HUES6 (cell line): ENCODE measurements at regions not wholly inside any gene's neighbourhood (a gene's known extent, or its start where the extent isn't known, plus 50 kb on each side); places are given as distances from the start of the nearest gene placed in this dataset.
"Not testable (repeated sequence)": the region's sequence is repeated elsewhere in the genome, so short reads cannot be mapped to it uniquely, and the experiment has no call there.

ENCODE experiments used
- H3K27ac ChIP-seq: 2 replicates; pipeline ENCODE4 v1.7.0; 2013; ENCODE audit warnings: low read depth, mild to moderate bottlenecking, low read length, inconsistent platforms
- H3K27me3 ChIP-seq: 2 replicates; pipeline ENCODE4 v1.6.1; 2013; ENCODE audit warnings: low read length; ENCODE audit not compliant: control insufficient read depth, insufficient read depth
- H3K36me3 ChIP-seq: 2 replicates; pipeline ENCODE4 v1.6.1; 2013; ENCODE audit warnings: low read length; ENCODE audit not compliant: control insufficient read depth, insufficient read depth
- H3K4me1 ChIP-seq: 2 replicates; pipeline ENCODE4 v1.6.1; 2013; ENCODE audit warnings: low read length; ENCODE audit not compliant: control insufficient read depth, insufficient read depth
- H3K4me3 ChIP-seq: 2 replicates; pipeline ENCODE4 v1.5.1; 2013; ENCODE audit warnings: low read depth, low read length
- H3K9ac ChIP-seq: one replicate; pipeline ENCODE4 v1.6.1; 2013; ENCODE audit warnings: mild to moderate bottlenecking, low read length
- H3K9me3 ChIP-seq: 2 replicates; pipeline ENCODE4 v1.6.1; 2013; ENCODE audit warnings: low read depth, low read length; ENCODE audit not compliant: control insufficient read depth, insufficient read depth

DNA sequence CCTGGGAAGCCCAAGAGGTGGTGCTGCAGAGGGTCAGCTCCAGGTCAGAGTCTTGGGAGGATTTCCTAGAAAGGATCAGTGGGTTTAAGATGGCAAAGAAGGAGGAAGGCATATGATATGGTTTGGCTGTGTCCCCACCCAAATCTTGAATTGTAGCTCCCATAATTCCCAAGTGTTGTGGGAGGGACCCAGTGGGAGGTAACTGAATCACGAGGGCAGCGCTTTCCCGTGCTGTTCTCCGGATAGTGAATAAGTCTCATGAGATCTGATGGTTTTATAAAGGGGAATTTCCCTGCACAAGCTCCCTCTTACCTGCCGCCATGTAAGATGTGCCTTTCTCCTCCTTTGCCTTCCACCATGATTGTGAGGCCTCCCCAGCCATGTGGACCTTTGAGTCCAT is 240.4 kb downstream of the TOMM20 start:
- not testable (repeated sequence) for H3K36me3 ChIP-seq, H3K9ac ChIP-seq, H3K4me3 ChIP-seq, H3K4me1 ChIP-seq, H3K9me3 ChIP-seq, H3K27ac ChIP-seq, H3K27me3 ChIP-seq

DNA sequence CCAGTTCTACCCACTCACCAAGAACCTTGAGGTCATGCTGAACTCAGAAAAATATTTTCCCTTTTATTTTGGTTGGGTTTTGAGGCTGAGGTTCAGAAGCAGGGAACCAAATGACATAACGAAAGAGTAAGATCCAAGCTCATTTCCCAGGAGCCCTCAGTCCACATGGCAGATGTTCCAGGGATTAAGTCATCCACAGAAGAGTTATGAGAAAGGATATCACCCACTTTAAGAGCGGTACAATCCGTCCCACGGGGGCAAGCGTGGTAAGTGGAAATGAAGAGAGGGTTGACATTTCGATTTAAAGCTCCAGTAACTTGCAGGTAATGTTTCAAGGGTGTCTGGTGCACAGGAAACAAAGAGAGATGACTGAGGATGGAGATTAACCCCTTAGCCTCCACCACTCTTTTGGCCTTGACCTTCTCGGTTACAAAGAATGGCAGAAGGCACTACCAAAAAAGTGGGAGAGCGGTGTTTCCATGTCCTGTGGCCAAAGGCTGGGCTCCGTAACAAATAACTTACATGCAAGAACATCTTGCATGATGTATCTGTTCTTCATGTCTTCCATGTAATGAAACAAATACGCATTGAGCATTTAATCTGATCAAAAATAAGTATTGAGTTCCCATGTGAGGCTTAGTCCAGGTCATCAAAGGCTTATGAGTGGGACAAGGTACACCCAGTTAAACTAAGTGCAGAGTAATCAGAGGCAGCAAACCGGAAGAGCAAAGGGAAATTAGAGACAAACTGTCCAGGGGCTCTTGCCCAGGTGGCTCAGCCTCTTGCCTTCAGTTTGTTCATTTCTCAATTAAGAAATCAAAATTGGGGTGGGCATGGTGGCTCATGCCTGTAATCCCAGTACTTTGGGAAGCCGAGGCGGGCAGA is 241.4 kb downstream of the TOMM20 start:
- H3K9ac ChIP-seq, result no peak overlapping the region

DNA sequence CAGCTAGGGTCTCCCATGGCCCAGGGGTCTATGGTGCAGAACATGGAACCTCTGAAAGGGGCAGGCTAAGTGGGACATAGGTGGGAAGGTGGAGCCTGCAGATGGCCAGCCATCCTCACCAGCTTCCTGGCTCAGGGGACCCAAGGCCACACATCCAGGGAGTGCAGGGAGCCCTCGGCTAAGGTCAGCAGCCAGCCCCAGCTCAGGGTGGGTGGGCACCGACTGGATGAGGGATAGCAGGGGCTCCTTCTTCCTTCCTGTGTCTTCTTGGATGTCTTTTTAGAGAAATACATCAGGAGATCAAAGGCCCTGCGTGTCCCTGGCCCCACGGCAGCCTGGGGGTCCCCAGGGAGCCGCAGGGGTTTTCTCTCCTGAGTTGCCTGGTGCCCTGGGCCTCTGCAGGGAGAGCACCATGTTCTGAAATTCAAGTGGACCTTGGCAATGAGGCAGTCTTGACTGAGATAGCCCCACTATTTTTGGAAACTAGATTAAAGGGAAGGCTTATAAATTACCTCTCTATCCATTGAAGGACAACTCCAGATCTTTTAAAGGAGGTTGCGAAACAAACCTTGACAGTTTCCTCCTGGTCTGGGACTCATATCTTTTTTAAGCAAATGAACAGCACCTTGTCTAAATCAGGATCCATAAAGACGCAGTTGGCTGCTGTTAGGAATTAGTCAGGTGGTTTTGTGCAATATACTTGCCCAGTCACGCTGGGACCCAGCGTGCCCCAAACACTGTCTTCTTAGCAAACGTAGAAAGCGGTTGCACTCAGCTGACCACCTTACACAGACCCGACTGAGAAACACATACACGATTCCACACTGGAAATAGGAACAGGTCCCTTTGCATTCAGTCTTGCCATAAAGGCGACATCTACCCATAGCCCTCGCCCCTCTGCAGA is 242.3 kb downstream of the TOMM20 start:
- no peak overlapping the region for H3K4me3 ChIP-seq
- H3K36me3 ChIP-seq, result no peaks in the 10 kb centered on the region
- H3K4me1 ChIP-seq, result no peaks in the 10 kb centered on the region
- no peak overlapping the region for H3K27ac ChIP-seq
- H3K9me3 ChIP-seq, result no peaks in the 10 kb centered on the region; the same call in 1 of the 2 replicates
- no peaks in the 10 kb centered on the region for H3K27me3 ChIP-seq
- no peak overlapping the region for H3K9ac ChIP-seq

More for the DNA sequence above, 241.4 kb downstream of the TOMM20 start:
- Histone ChIP-seq H3K4me1 (no peaks in the 10 kb centered on the region), H3K36me3 (no peaks in the 10 kb centered on the region), H3K9me3 (no peaks in the 10 kb centered on the region; the same call in 1 of the 2 replicates), H3K27me3 (no peaks in the 10 kb centered on the region), H3K27ac (no peak overlapping the region), H3K4me3 (no peak overlapping the region)

DNA sequence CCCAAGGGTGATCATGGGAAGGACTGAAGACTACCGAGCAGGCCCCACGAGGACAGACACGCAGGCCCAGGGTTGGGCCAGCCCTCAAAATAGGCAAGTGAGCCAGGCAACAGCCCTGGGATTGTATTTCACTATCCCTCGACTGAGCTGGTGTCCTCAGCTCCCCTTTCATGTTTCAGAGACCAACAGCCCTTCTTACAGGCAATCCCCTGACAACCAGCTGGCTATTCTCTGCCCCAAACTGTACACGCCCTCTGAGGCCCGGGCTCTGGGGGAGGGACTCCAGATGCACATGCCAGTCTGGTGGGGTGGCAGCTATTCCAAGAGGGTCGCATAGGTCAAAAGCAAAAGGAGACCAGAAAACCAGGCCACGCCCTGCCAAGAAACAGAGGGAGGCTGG is 243.0 kb downstream of the TOMM20 start:
- H3K9me3 ChIP-seq, result no peaks in the 10 kb centered on the region; the same call in 1 of the 2 replicates
- H3K4me3 ChIP-seq, result no peak overlapping the region
- no peaks in the 10 kb centered on the region for H3K27me3 ChIP-seq
- no peak overlapping the region for H3K9ac ChIP-seq
- no peak overlapping the region for H3K27ac ChIP-seq
- no peaks in the 10 kb centered on the region for H3K4me1 ChIP-seq
- no peaks in the 10 kb centered on the region for H3K36me3 ChIP-seq

DNA sequence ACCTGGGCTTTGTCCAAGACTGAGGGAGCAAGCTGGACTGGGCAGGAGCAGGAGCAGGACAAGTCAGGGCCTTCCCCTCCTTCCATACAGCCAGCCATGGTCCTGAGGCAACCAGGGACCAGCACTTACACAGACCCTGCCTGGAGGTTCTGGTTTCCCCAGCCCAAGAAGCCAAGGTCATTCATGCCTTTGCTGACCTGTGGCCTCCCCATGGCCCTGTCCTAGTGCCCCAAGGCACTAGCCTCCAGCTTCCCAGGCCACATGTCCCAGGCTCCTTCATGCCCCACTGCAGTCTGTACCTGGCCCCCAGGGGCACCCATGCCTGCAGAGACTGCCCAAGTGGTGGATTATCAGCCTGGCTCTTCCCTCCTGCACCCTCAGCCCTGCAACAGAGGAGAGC is 243.9 kb downstream of the TOMM20 start:
- Histone ChIP-seq H3K27ac (no peak overlapping the region), H3K36me3 (no peaks in the 10 kb centered on the region), H3K4me3 (no peak overlapping the region), H3K9me3 (no peaks in the 10 kb centered on the region; the same call in 1 of the 2 replicates), H3K27me3 (no peaks in the 10 kb centered on the region), H3K4me1 (no peaks in the 10 kb centered on the region), H3K9ac (no peak overlapping the region)

DNA sequence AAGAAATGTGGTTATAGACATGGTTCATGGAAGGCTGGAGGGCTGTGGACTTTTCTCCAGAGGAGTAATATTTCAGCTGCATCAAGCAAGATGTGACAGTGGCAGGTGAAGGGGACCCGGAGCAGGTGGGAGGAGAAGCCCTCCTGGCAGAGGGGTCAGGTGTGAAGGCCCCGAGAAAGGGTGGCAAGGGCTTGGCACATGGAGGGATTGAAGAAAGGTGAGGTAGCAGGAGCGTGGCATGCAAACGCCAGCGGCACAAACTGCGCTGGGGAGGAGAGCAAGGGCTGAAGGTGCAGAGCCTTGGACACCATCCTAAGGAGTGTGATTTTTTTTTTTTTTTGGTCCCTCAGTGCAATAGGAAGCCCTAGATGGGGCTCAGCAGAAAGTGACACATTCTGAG is 244.6 kb downstream of the TOMM20 start:
- Histone ChIP-seq H3K36me3 (no peaks in the 10 kb centered on the region), H3K9ac (no peak overlapping the region), H3K4me1 (no peaks in the 10 kb centered on the region), H3K9me3 (no peaks in the 10 kb centered on the region; the same call in 1 of the 2 replicates), H3K4me3 (no peak overlapping the region), H3K27me3 (no peaks in the 10 kb centered on the region), H3K27ac (no peak overlapping the region)

DNA sequence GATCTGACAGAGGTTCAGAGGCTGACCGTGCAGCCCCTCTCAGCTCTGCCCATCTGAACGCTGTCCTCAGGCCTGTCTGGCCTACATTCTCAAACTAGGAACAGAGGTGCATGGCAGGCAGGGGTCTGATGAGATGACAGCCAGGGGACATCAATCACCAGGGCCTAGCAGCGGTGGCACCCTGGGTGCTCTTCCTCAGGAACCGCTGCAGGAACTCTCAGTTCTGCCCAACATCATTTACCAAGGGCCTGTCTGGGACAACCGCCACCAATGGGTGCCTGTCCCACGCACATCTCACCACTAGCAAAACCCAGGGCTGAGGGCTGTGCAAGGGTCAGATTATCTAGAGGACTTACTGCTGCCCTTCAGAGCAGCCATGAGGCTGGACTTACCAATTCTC is 245.7 kb downstream of the TOMM20 start:
- H3K9me3 ChIP-seq, result no peaks in the 10 kb centered on the region
- H3K27ac ChIP-seq, result no peak overlapping the region
- H3K4me3 ChIP-seq, result no peak overlapping the region
- H3K9ac ChIP-seq, result no peak overlapping the region
- H3K4me1 ChIP-seq, result no peaks in the 10 kb centered on the region
- H3K36me3 ChIP-seq, result no peaks in the 10 kb centered on the region
- no peaks in the 10 kb centered on the region for H3K27me3 ChIP-seq

DNA sequence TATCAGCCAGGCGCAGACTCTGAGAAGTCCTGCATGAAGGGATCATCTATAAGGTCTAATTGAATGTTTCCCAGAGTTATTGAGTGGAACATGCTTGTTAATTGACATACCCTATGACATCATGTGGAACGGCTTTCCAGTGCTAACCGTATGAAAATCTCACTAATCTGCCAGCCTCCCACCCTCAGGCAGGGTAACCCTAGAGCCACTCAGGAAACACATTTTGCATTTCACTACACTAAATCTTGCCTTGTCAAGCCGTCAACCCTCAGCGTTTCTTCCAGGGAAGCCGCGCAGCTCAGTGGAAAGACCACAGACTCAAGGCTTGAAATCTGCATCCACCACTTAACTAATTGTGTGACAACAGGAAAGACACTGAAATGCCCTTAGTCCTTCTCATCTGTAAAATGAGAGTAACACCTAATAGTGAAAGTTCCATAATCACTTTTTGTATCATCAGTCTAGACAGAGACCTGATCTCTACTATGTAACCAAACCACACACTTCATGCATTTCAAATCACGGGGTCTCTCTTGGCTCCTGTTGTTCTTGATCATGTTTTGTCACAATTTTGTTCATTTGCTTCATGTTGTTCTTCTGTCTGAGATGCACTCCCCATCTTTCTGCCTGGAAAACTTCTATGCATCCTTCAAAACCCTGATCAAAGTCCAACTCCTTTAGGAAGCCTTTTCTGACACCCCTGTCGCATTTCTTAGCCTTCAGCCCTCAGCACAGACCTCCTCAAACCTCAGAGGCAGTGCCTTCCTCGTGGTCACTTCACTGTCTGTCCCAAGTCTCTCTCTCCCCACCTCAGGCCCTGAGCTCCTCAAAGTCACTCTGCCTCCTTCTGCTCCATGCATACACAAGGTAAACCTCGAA is 246.5 kb downstream of the TOMM20 start:
- no peak overlapping the region for H3K9ac ChIP-seq
- no peaks in the 10 kb centered on the region for H3K36me3 ChIP-seq
- no peak overlapping the region for H3K27ac ChIP-seq
- H3K4me1 ChIP-seq, result no peaks in the 10 kb centered on the region
- no peaks in the 10 kb centered on the region for H3K9me3 ChIP-seq
- no peak overlapping the region for H3K4me3 ChIP-seq
- H3K27me3 ChIP-seq, result no peaks in the 10 kb centered on the region

DNA sequence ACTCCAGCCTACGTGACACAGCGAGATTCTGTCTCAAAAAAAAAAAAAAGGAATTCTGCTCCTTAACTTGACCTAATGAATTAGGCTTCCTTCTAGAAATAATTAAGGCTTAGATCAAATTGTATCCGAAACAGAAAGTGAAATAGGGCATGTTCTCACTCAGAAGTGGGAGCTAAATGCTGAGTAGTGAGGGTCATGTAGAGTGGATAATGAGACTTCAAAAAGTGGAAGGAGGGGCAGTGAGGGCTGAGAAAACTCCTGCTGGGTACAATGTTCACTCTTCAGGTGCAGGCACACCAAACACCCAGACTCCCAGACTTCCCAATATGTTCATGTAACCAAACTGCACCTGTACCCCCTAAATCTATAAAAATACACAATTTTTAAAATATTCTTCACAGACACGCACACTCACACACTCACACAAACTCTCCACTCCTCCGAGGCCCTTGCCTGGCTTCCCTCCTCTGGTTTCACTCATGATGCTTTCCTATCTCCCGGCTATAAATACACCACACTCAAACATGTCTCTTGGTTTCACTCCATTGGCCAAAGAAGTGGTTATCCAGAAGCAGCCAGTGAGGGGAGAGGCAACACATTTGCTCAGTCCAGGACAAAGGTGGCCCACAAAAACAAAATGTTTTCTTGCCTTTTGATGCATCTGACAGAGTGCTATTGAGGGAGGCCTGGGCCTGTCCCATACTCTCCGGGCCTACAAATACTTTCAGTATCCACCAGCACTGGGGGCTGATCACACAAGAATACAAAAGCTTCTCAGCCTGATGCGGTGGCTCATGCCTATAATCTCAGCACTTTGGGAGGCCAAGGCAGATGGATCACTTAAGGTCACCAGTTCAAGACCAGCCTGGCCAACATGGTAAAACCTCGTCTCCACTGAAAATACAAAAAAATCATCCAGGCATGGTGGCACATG is 249.2 kb downstream of the TOMM20 start:
- H3K4me3 ChIP-seq, result no peak overlapping the region
- no peaks in the 10 kb centered on the region for H3K27me3 ChIP-seq
- no peaks in the 10 kb centered on the region; the same call in 1 of the 2 replicates for H3K4me1 ChIP-seq
- H3K9me3 ChIP-seq, result no peaks in the 10 kb centered on the region
- no peak overlapping the region for H3K9ac ChIP-seq
- H3K36me3 ChIP-seq, result no peaks in the 10 kb centered on the region
- no peak overlapping the region for H3K27ac ChIP-seq

DNA sequence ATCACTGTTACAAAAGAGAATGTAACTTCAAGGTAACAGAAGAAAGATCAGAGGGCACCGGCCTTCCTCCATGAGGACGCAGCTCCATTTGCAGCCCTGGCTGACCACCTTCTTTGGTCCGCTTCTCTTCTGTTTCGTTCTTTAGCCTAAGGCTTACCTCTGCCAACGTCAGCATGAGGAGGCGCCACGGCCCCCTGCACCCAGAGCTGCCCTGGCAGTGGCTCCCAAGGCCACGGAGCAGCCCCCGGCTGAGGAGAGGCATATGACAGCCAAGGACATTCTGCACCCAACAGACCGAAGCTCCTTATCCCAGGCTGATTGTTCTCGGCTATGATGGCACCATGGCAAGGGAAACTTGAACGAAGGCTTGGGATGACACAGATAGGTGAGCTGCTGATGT is 250.3 kb downstream of the TOMM20 start:
- H3K36me3 ChIP-seq, result no peaks in the 10 kb centered on the region
- H3K4me3 ChIP-seq, result no peak overlapping the region
- H3K27ac ChIP-seq, result no peak overlapping the region
- no peaks in the 10 kb centered on the region; the same call in 1 of the 2 replicates for H3K4me1 ChIP-seq
- H3K9ac ChIP-seq, result no peak overlapping the region
- no peaks in the 10 kb centered on the region for H3K9me3 ChIP-seq
- H3K27me3 ChIP-seq, result no peaks in the 10 kb centered on the region
